Fibroblast of peridontal ligament (primary cell): ENCODE measurements at regions not wholly inside any gene's neighbourhood (a gene's known extent, or its start where the extent isn't known, plus 50 kb on each side); places are given as distances from the start of the nearest gene placed in this dataset.

ENCODE experiments used
- DNase-seq: peaks from one replicate; pipeline ENCODE4 v3.0.0-alpha.2; 2010; ENCODE audit errors: extremely low read depth

DNA sequence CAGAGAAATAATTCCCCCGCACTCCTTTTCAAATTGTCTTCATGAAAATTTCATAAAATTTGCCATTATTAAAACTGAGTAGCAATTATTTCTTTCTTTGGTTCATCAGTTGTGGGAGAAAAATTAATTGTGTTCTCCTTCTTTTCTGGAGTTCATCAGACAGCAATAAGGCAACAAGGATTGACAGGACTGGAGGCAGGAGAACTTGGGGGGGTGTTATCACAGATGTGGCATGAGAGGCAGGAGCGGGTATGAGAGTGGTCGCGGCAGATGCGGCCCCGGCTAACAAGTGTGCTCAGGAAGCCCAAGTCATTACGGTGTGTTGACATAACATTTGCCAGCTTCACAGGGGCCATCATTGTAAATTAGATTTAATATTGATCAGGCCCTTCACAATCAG, 306.6 kb upstream of the TMPO start:
- no peak for DNase-seq

DNA sequence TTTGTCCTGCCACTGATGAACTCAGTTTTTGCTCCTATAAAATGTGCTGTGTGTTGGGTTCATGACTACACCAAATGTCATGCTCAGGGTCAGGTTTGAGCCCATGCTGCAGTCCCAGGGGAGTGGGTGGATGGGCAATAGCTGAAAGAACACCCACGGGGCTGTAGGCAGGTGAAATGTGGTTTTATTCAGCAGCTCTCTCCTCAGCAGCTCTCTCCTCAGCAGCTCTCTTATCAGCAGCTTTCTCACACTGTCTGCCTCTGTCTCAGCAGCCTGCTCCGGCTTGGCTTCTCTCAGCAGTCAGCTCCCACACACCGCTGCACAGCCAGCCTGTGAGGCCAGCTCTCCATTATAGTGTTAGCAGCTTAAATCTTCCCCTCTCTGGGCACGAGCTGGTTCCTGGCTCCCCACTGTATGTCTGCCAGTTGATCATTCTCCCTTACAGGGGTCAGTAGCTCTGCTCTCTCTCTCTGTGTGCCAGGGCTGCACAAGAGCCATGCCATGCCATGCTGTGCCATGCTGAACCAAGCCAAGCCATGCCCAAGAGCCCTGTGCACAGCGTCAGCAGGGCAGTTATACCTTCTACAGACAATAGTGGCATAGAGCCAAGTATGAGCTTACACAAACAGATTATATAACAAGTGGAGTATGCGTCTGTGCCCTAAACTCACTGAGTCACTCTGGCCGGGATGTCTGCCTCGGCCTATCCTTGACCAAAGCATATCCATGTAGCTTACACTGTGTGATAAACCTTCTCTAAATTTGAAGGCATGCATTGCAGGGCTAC, 303.3 kb upstream of the TMPO start:
- DNase-seq: no peak

DNA sequence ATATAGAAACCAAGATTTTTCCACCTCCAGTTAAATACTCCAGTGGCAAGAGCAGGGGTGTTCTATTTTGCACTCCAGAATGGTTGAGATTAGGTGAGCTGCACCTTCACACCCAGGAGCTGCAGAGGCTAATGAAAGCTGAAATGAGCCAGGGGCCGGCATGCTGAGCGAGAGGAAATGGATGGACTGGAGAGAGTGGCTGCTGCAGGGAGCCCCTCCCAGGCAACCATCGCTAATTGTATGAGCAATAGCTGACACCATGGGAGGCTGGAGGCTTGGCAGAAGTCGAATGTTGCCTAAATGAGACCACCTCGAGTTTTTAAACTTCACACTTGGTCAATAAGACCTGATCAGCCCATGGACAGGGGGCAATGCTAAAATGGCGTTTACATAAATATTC, 301.8 kb upstream of the TMPO start:
- no peak for DNase-seq

DNA sequence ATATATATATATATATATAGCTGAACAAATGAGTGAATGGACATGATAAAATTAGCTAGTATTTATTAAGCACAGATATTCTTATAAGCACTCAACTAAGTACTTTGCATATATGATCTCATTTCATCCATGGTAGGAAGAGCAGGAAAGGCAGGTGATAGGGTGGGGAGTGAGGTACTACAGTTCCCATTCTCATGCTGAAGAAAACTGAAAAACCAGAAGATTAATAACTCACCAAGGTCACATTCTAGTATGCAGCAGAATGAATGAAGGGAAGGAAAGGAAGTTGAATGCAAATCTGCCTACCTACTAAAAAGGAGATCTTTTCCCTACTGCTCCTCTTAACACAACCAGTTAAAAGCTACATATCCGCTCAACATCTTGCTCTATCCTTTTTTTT, 298.1 kb upstream of the TMPO start:
- DNase-seq: no peak

DNA sequence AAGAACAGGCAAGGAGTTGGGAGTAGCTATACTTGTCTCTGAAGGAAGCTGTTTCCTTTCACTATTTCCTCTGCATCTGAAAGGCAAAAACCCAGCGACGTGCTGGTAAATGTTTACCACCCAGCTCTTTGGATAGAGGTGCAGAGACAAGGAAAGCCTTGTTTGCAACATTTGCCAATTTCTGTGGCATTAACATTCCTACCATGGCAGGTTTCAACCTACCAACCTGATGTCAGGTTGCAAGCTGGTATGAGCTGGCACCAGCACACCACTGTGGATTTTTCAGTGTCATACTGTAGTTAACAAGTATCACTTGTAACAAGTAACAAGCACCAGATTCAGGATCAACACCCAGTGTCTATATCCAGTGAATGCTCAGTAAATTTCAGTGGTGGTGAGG, 294.8 kb upstream of the TMPO start:
- DNase-seq: no peak

- no peak for DNase-seq
These were observed 294.1 kb upstream of the TMPO start for GRCh38 chr12:98221243-98221808.

- no peak for DNase-seq
These were observed 293.3 kb upstream of the TMPO start for GRCh38 chr12:98222135-98222534.

- DNase-seq: no peak
These were observed 290.7 kb upstream of the TMPO start for GRCh38 chr12:98224584-98225221.

DNA sequence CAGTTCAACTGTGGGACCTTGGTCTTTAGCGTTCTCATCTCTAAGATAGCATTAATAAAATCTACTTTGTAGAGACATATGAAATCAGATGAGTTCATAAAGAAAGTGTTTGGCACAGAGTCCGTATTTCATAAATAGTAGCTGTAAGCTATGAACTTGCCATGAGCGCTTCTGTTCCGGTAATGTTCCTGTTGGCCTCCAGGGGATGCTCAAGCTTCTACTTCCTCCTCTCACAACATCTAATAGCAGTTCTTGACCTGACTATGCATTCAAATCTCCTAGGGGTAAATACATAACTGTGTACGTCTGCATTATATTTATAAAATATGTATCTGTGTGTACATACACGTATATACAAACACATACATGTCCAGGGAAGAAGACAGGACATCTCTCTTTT, 288.2 kb upstream of the TMPO start:
- no peak for DNase-seq

- no peak for DNase-seq
These were observed 286.5 kb upstream of the TMPO start for GRCh38 chr12:98228683-98229539.

- no peak for DNase-seq
These were observed 285.9 kb upstream of the TMPO start for GRCh38 chr12:98229540-98229924.

DNA sequence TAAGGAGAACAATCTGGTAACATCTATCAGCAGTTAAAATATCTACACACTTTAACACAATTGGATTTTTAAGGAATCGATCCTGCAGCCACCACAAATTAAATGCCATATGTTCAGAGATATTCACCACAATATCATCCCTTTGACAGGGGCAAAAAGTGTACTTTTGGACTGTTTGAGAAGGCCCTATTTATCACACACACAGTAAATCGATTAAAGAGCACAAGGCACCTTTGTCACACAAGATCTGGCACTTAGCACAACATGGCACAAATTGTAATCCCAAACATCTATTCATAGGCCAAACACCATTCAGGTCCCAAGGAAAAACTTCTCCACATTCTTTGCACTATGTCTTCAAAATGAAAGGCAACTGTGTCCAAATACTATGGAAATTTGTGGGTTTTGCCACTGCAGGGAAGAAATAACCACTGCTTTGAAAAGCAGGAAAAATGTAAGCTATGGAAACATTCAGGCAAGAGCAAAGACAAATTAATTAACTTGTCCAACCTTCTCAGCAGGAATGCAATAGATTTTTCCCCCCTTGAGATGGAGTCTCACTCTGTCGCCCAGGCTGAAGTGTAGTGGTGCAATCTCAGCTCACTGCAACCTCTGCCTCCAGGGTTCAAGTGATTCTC, 282.5 kb upstream of the TMPO start:
- no peak for DNase-seq

DNA sequence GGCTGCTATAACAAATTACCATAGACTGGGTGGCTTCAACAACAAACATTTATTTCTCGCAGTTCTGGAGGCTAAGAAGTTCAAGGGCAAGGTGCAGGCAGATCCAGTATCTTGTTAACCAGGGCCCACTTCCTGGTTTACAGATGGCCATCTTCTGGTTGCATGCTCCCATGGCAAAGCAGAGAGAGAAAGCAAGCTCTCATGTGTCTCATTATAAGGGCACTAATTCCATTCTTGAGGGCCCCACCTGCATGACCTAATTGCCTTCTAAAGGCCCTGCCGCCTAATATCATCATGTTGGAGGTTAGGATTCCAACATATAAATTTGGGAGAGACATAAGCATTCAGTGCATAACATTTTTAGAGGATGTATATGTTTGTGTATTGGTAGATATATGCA, 280.1 kb upstream of the TMPO start:
- no peak for DNase-seq

DNA sequence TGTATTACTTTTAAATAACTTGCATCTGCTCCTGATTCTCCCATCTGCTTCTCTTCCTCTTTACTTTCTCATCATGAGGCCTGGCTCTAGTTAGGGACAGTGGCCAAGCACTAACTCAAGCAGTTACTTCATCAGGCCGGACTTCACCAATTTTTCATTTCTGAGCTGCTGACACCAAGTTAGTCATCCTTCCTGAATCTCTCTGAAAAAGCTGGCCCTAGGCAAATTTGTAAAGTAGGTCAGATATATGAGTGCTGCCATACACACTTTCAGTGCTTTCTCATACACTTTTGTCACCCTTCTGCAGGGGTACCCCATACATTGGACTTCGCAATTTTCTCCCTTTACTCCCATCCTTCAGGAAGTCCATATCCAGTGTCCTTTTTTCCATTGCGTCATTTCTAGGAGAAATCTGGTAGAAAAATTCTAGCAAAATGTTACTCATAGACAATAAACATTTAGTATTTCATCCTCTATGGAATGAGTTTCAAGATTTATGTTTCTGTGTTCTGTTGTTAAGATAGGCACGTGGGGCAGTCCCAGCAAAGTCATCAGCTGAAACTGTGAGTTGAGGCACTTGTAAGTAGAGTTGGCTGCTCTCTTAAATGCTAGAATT, 276.8 kb upstream of the TMPO start:
- DNase-seq: no peak

DNA sequence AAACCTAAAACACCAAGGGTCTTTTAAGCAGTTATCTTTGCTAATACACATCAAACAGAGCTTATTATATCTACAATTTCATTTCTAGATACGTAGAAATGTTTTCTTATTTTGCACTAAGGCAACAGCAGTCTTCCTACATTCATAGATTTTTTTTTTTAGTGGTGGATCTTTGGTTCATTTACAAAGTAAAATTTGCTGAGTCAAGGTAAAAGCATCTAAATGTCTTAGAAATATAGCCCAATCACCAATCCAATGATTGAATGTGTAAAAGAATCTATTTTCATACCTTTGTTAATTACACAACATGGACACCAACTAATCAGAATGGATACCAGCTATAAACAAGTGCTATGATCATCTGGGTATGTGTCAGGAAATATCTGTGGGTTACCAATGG, 272.2 kb upstream of the TMPO start:
- no peak for DNase-seq

- no peak for DNase-seq
These were observed 271.3 kb upstream of the TMPO start for GRCh38 chr12:98244136-98244535.

- DNase-seq: no peak
These were observed 262.0 kb upstream of the TMPO start for GRCh38 chr12:98253207-98254037.

DNA sequence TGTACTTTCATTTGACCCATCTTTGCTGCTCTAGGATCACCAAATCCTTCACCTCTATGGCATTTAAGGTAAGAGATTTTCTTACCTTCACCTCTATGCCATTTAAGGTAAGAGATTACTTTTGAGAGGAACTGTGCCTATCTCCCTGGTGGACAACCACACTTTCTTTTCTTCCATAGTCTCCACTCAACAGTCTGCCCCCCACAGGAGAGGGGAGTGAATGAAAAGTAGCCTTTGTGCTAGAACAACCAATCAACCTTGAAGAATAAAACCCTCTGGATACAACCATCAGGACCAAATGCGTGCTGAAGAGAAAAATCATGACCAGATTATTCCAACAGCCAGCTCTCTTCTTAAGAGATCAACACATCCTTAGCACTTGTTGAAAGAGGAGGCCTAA, 258.6 kb upstream of the TMPO start:
- DNase-seq: no peak

- no peak for DNase-seq
These were observed 255.7 kb upstream of the TMPO start for GRCh38 chr12:98259693-98260092.

DNA sequence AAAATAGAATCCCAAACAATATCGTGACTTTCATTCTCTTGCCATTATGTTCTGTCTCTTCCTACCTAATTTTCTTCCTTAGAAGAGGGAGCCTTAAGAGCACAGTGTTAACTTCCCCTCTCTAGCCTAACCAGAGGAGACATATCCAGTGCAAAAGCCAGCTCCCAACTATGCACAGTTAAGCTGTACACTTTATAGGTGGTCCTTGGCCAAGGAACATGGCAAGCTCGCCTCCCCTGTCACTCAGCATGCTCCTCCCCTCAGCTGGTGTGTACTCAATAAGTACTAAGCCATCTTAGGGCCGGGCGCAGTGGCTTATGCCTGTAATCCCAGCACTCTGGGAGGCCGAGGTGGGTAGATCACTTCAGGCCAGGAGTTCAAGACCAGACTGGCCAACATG, 255.1 kb upstream of the TMPO start:
- no peak for DNase-seq

DNA sequence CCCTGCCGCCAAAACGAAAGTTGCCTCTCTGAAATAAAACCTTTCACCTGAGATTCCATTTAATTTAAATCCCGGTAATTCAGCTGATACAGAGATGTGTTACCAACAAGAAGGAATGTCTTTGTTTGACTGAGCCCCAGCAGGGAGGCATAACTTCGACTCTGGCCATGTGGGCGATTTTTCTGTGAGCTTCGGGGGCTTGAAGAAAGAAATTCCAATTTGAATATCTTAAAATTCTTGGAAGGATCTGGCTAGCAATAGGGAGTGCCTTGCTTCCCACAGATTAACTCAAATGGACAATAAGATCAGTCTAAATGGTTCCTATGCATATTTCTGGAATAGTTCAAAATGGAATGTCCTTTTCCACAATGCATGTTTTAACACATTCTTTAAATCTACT, 252.5 kb upstream of the TMPO start:
- no peak for DNase-seq
